H1 (cell line): ENCODE measurements at regions not wholly inside any gene's neighbourhood (a gene's known extent, or its start where the extent isn't known, plus 50 kb on each side); places are given as distances from the start of the nearest gene placed in this dataset.

ENCODE experiments used
- CTCF ChIA-PET: fragments of 300-600 bp; sonication (Branson Sonifier 250); formaldehyde crosslinking; loops from one replicate; lab custom pipeline; 2021; ENCODE audit not compliant: partially characterized antibody; lab: Charles Lee
- POLR2A ChIA-PET: fragments of 300-600 bp; sonication (Branson Sonifier 250); formaldehyde crosslinking; loops from one replicate; lab custom pipeline; 2021; ENCODE audit warnings: inconsistent platforms; ENCODE audit not compliant: partially characterized antibody; lab: Charles Lee
- DNase-seq, 2 experiments: peaks; one replicate each; pipeline versions ENCODE4 v3.0.0 to v3.0.0-alpha.2; 2010 to 2022; ENCODE audit warnings: low spot score in 2 of 2, low read depth in 1 of 2, mixed read lengths in 1 of 2
- FAIRE-seq: peaks from 2 replicates; lab custom pipeline; 2011; peaks lifted over from hg19 to GRCh38; lab: Jason Lieb, UNC
- H2AFZ ChIP-seq: 2 replicates; pipeline ENCODE4 v1.8.1; 2012; ENCODE audit warnings: low read length, inconsistent platforms
- H2AK5ac ChIP-seq: 2 replicates; pipeline ENCODE4 v1.6.1; 2013; ENCODE audit warnings: low read depth, low read length
- H2BK120ac ChIP-seq: replicated peaks from 2 replicates; pipeline ENCODE3; 2013; ENCODE audit warnings: low read depth, low read length, inconsistent platforms
- H2BK12ac ChIP-seq: 2 replicates; pipeline ENCODE4 v1.6.1; 2013; ENCODE audit warnings: low read depth, low read length
- H2BK15ac ChIP-seq: 2 replicates; pipeline ENCODE4 v1.6.1; 2013; ENCODE audit warnings: low read length
- H2BK20ac ChIP-seq: 2 replicates; pipeline ENCODE4 v1.6.1; 2013; ENCODE audit warnings: low read length
- H2BK5ac ChIP-seq: 2 replicates; pipeline ENCODE4 v1.6.1; 2013; ENCODE audit warnings: low read depth, low read length
- H3K14ac ChIP-seq: 2 replicates; pipeline ENCODE4 v1.6.1; 2013; ENCODE audit warnings: inconsistent platforms; ENCODE audit not compliant: insufficient read length
- H3K18ac ChIP-seq: 2 replicates; pipeline ENCODE4 v1.6.1; 2013; ENCODE audit warnings: low read length; ENCODE audit errors: extremely low read depth
- H3K23ac ChIP-seq: 2 replicates; pipeline ENCODE4 v1.6.1; 2013; ENCODE audit warnings: inconsistent platforms; ENCODE audit not compliant: insufficient read length
- H3K23me2 ChIP-seq: 2 replicates; pipeline ENCODE4 v1.6.1; 2013; ENCODE audit warnings: low read depth, low read length
- H3K27ac ChIP-seq: 2 replicates; pipeline ENCODE4 v1.6.1; 2011; ENCODE audit warnings: low read depth, low read length, inconsistent platforms
- H3K27me3 ChIP-seq, 4 experiments: replicated peaks in 1 of 4; 1 replicate in 1 of 4; 2 replicates in 3 of 4; pipeline versions ENCODE4 v1.6.1 to v1.8.1; 2011 to 2013; ENCODE audit warnings: low read length in 3 of 4, mild to moderate bottlenecking in 3 of 4, inconsistent platforms in 2 of 4, mixed read lengths in 2 of 4, moderate library complexity in 1 of 4; ENCODE audit not compliant: control insufficient read depth in 3 of 4, insufficient read depth in 3 of 4; ENCODE audit errors: extremely low read depth in 1 of 4
- H3K36me3 ChIP-seq, 4 experiments: 2 replicates each; pipeline versions ENCODE4 v1.6.1 to v1.8.1; 2011 to 2013; ENCODE audit warnings: mild to moderate bottlenecking in 4 of 4, low read length in 3 of 4, moderate library complexity in 2 of 4, control low read depth in 1 of 4, inconsistent platforms in 1 of 4; ENCODE audit not compliant: insufficient read depth in 4 of 4, control insufficient read depth in 2 of 4
- H3K4ac ChIP-seq: replicated peaks from 2 replicates; pipeline ENCODE3; 2013; ENCODE audit warnings: low read length, low read depth, mixed read lengths, inconsistent platforms; ENCODE audit not compliant: insufficient read length
- H3K4me1 ChIP-seq, 4 experiments: replicated peaks in 1 of 4; 1 replicate in 1 of 4; 2 replicates in 3 of 4; pipeline versions ENCODE4 v1.6.1 to v1.8.1; 2011 to 2013; ENCODE audit warnings: low read length in 3 of 4, inconsistent platforms in 2 of 4, mixed read lengths in 1 of 4; ENCODE audit not compliant: insufficient read depth in 4 of 4, control insufficient read depth in 3 of 4
- H3K4me2 ChIP-seq, 2 experiments: 2 replicates each; pipeline versions ENCODE4 v1.6.1 to v1.8.1; 2011 to 2013; ENCODE audit warnings: low read depth in 2 of 2, low read length in 2 of 2, control low read depth in 1 of 2, inconsistent platforms in 1 of 2, mild to moderate bottlenecking in 1 of 2; ENCODE audit not compliant: insufficient read depth in 1 of 2
- H3K4me3 ChIP-seq, 4 experiments: fragments of 200-600, 300-600 bp in 1 of 4; sonication (generic), shearing (Covaris generic), sonication (Bioruptor Twin) in 1 of 4; 2 replicates each; pipeline versions ENCODE4 v1.5.1 to v1.8.1; 2011 to 2016; ENCODE audit warnings: low read length in 4 of 4, low read depth in 3 of 4, control low read depth in 2 of 4, inconsistent platforms in 2 of 4, mild to moderate bottlenecking in 2 of 4, mixed read lengths in 1 of 4, moderate library complexity in 1 of 4; ENCODE audit not compliant: insufficient read depth in 2 of 4; ENCODE audit errors: extremely low read depth in 1 of 4
- H3K56ac ChIP-seq: replicated peaks from 2 replicates; pipeline ENCODE3; 2013; ENCODE audit warnings: low read depth, mild to moderate bottlenecking, mixed read lengths, low read length, inconsistent platforms; ENCODE audit not compliant: insufficient read length
- H3K79me1 ChIP-seq: 2 replicates; pipeline ENCODE4 v1.6.1; 2013; ENCODE audit warnings: low read depth, low read length, control low read depth
- H3K79me2 ChIP-seq, 2 experiments: 2 replicates each; pipeline versions ENCODE4 v1.6.1 to v1.8.1; 2012 to 2013; ENCODE audit warnings: low read length in 2 of 2, mild to moderate bottlenecking in 2 of 2, inconsistent platforms in 1 of 2; ENCODE audit not compliant: insufficient read depth in 2 of 2, control insufficient read depth in 1 of 2
- H3K9ac ChIP-seq, 4 experiments: replicated peaks in 1 of 4; 1 replicate in 1 of 4; 2 replicates in 3 of 4; pipeline versions ENCODE4 v1.6.1 to v1.8.1; 2011 to 2013; ENCODE audit warnings: low read depth in 3 of 4, low read length in 3 of 4, control low read depth in 2 of 4, mild to moderate bottlenecking in 2 of 4, moderate library complexity in 2 of 4, inconsistent platforms in 1 of 4; ENCODE audit errors: extremely low read depth in 1 of 4
- H3K9me3 ChIP-seq, 2 experiments: 2 replicates each; pipeline versions ENCODE4 v1.6.1 to v1.8.1; 2012 to 2013; ENCODE audit warnings: mild to moderate bottlenecking in 2 of 2, moderate library complexity in 2 of 2, control low read depth in 1 of 2, inconsistent platforms in 1 of 2, low read depth in 1 of 2, low read length in 1 of 2, mixed read lengths in 1 of 2; ENCODE audit not compliant: insufficient read depth in 2 of 2
- H4K20me1 ChIP-seq, 2 experiments: replicated peaks in 1 of 2; 2 replicates each; pipeline versions ENCODE3 to v1.8.1; 2011 to 2013; ENCODE audit warnings: inconsistent platforms in 2 of 2, low read length in 2 of 2, mild to moderate bottlenecking in 1 of 2; ENCODE audit not compliant: insufficient read depth in 2 of 2, control insufficient read depth in 1 of 2
- H4K5ac ChIP-seq: 2 replicates; pipeline ENCODE4 v1.6.1; 2013; ENCODE audit warnings: low read length, low read depth, mixed read lengths, inconsistent platforms; ENCODE audit not compliant: insufficient read length
- H4K8ac ChIP-seq: 2 replicates; pipeline ENCODE4 v1.8.0; 2013; ENCODE audit warnings: mild to moderate bottlenecking, moderate library complexity, low read length, inconsistent platforms; ENCODE audit not compliant: insufficient read depth; ENCODE audit errors: extremely low read depth
- H4K91ac ChIP-seq: replicated peaks from 2 replicates; pipeline ENCODE3; 2013; ENCODE audit warnings: low read length, mixed read lengths, inconsistent platforms; ENCODE audit not compliant: insufficient read length
- BCL11A ChIP-seq, 2 experiments: IDR thresholded peaks; one replicate each; pipeline ENCODE4 v1.6.1; 2011; ENCODE audit warnings: low read depth in 2 of 2, low read length in 2 of 2, mild to moderate bottlenecking in 2 of 2
- FOSL1 ChIP-seq: IDR thresholded peaks from 2 replicates; pipeline ENCODE4 v1.6.1; 2011; ENCODE audit warnings: mild to moderate bottlenecking, low read depth, low read length, moderate library complexity; ENCODE audit not compliant: insufficient read depth
- NANOG ChIP-seq: IDR thresholded peaks from 2 replicates; pipeline ENCODE4 v1.6.1; 2011; ENCODE audit warnings: low read length, low read depth, mild to moderate bottlenecking, inconsistent platforms; ENCODE audit not compliant: insufficient read depth, poor library complexity, severe bottlenecking
- POLR2A ChIP-seq, 2 experiments: IDR thresholded peaks; 1 replicate in 1 of 2; 2 replicates in 1 of 2; pipeline ENCODE4 v1.6.1; 2011; ENCODE audit warnings: low read depth in 2 of 2, low read length in 2 of 2, mild to moderate bottlenecking in 2 of 2; ENCODE audit errors: control extremely low read depth in 1 of 2
- SRF ChIP-seq: IDR thresholded peaks from 2 replicates; pipeline ENCODE4 v1.6.1; 2011; ENCODE audit warnings: mild to moderate bottlenecking, low read depth, low read length, moderate library complexity
- TEAD4 ChIP-seq: IDR thresholded peaks from 2 replicates; pipeline ENCODE4 v1.6.1; 2012; ENCODE audit warnings: low read depth, low read length, inconsistent platforms, mixed read lengths
- WGBS, 2 experiments: shearing (Covaris generic) in 1 of 2; methylation state at CpG; one replicate each; pipeline versions ENCODE4 v1.1.6 to v1.1.7; 2013 to 2015; ENCODE audit warnings: low lambda C conversion rate in 2 of 2, mixed read lengths in 2 of 2, inconsistent platforms in 1 of 2, low coverage in 1 of 2, missing lambda C conversion rate in 1 of 2; ENCODE audit not compliant: insufficient replicate concordance in 2 of 2, insufficient coverage in 1 of 2, insufficient read length in 1 of 2; ENCODE audit errors: extremely low coverage in 1 of 2, missing lambda C conversion rate in 1 of 2; 5-methylcytosine and 5-hydroxymethylcytosine counted together
- TF ChIP-seq, protein P1 (sequence below), 3 experiments: IDR thresholded peaks; 1 replicate in 2 of 3; 2 replicates in 1 of 3; pipeline versions ENCODE4 v1.5.1 to v1.6.1; 2011; ENCODE audit warnings: low read length in 3 of 3, mild to moderate bottlenecking in 3 of 3, inconsistent platforms in 2 of 3, low read depth in 1 of 3, moderate library complexity in 1 of 3; ENCODE audit not compliant: insufficient read depth in 1 of 3; ENCODE audit errors: control extremely low read depth in 1 of 3

- H3K4ac ChIP-seq = no peak overlapping the region
- DNase-seq (no peak), FAIRE-seq (no peak)
- no peak overlapping the region for H4K5ac ChIP-seq
- H3K9ac ChIP-seq = no peak overlapping the region
- no peak overlapping the region for H2BK5ac ChIP-seq
- H4K20me1 ChIP-seq = no peaks in the 10 kb centered on the region
- WGBS, 2 experiments = 91% methylated on average over 5 of the region's 5 CpGs; no CpG with 5 or more reads in 1 of the 2 experiments
- H3K4me3 ChIP-seq = no peak overlapping the region
- ChIA-PET CTCF (no interaction called here), POLR2A (no interaction called here)
- H3K9me3 ChIP-seq = peaks cover 0 to 2% of the 10 kb centered on the region in 2 experiments; a peak in 1 of 4 replicates
- H2BK20ac ChIP-seq = no peak overlapping the region
- H3K4me1 ChIP-seq = no peaks in the 10 kb centered on the region
- H3K18ac ChIP-seq = no peak overlapping the region
- H3K4me2 ChIP-seq = no peak overlapping the region
- no peaks in the 10 kb centered on the region for H3K79me2 ChIP-seq
- no peak overlapping the region for H2AFZ ChIP-seq
- no peaks in the 10 kb centered on the region for H3K36me3 ChIP-seq
- no peaks in the 10 kb centered on the region for H3K23me2 ChIP-seq
- H3K23ac ChIP-seq = no peak overlapping the region
- no peak overlapping the region for H3K27ac ChIP-seq
- H3K56ac ChIP-seq = no peak overlapping the region
- no peak overlapping the region for H4K8ac ChIP-seq
- no peak overlapping the region for H2BK120ac ChIP-seq
- H2BK12ac ChIP-seq = no peak overlapping the region
- H2AK5ac ChIP-seq = no peak overlapping the region
- H3K27me3 ChIP-seq = peaks cover 0 to 1% (median 0%) of the 10 kb centered on the region in 4 experiments; a peak in 1 of 7 replicates
- H3K14ac ChIP-seq = no peak overlapping the region
- H3K79me1 ChIP-seq = no peaks in the 10 kb centered on the region
- H4K91ac ChIP-seq = no peak overlapping the region
- no peak overlapping the region for H2BK15ac ChIP-seq
- no peak for TF ChIP-seq FOSL1
- TF ChIP-seq SRF = no peak
- no peak for TF ChIP-seq NANOG
- TF ChIP-seq BCL11A (IDR thresholded peaks at IDR 0.05; ENCODE audit: low read depth in 2 of 2, low read length in 2 of 2) = no peak
- TF ChIP-seq, protein P1, sequence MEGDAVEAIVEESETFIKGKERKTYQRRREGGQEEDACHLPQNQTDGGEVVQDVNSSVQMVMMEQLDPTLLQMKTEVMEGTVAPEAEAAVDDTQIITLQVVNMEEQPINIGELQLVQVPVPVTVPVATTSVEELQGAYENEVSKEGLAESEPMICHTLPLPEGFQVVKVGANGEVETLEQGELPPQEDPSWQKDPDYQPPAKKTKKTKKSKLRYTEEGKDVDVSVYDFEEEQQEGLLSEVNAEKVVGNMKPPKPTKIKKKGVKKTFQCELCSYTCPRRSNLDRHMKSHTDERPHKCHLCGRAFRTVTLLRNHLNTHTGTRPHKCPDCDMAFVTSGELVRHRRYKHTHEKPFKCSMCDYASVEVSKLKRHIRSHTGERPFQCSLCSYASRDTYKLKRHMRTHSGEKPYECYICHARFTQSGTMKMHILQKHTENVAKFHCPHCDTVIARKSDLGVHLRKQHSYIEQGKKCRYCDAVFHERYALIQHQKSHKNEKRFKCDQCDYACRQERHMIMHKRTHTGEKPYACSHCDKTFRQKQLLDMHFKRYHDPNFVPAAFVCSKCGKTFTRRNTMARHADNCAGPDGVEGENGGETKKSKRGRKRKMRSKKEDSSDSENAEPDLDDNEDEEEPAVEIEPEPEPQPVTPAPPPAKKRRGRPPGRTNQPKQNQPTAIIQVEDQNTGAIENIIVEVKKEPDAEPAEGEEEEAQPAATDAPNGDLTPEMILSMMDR (IDR thresholded peaks at IDR 0.05; ENCODE audit: control extremely low read depth in 1 of 3, insufficient read depth in 1 of 3, low read depth in 1 of 3, low read length in 3 of 3) = no peak
- TF ChIP-seq TEAD4 = no peak
- TF ChIP-seq POLR2A (IDR thresholded peaks at IDR 0.05; ENCODE audit: control extremely low read depth in 1 of 2, low read depth in 2 of 2, low read length in 2 of 2) = no peak
These were observed 177.8 kb upstream of the MPPED2 start for GRCh38 chr11:30763951-30764350.
